Activated T-cell treated with anti-CD3 and anti-CD28 coated beads for 48 hours (primary cell): ENCODE measurements at regions not wholly inside any gene's neighbourhood (a gene's known extent, or its start where the extent isn't known, plus 50 kb on each side); places are given as distances from the start of the nearest gene placed in this dataset.

ENCODE experiments used
- DNase-seq: peaks from one replicate; pipeline ENCODE4 v3.0.0-alpha.2; 2020; ENCODE audit warnings: low read depth

- no peak for DNase-seq
Measured at GRCh38 chr2:173419506-173419905, 64.8 kb downstream of the CDCA7 start.

- DNase-seq = no peak
Measured at GRCh38 chr2:173424886-173425285, 70.2 kb downstream of the CDCA7 start.

- no peak for DNase-seq
Measured at GRCh38 chr2:173427887-173428668, 73.4 kb downstream of the CDCA7 start.

GRCh38 chr2:173431191-173431590, 76.5 kb downstream of the CDCA7 start:
- no peak for DNase-seq

GRCh38 chr2:173432049-173432754, 77.5 kb downstream of the CDCA7 start:
- DNase-seq = no peak

GRCh38 chr2:173434762-173435569, 80.3 kb downstream of the CDCA7 start:
- no peak for DNase-seq

- no peak for DNase-seq
Measured at GRCh38 chr2:173435574-173435973, 80.9 kb downstream of the CDCA7 start.

GRCh38 chr2:173436088-173436487, 81.4 kb downstream of the CDCA7 start:
- no peak for DNase-seq

- DNase-seq = no peak
Measured at GRCh38 chr2:173441222-173441621, 86.5 kb downstream of the CDCA7 start.

GRCh38 chr2:173442542-173442941, 87.9 kb downstream of the CDCA7 start:
- DNase-seq = no peak

- no peak for DNase-seq
Measured at GRCh38 chr2:173446722-173447121, 92.0 kb downstream of the CDCA7 start.

GRCh38 chr2:173448938-173449471, 94.3 kb downstream of the CDCA7 start:
- peak; percentile 51 for DNase-seq

GRCh38 chr2:173451118-173451517, 96.4 kb downstream of the CDCA7 start:
- DNase-seq = no peak

- no peak for DNase-seq
Measured at GRCh38 chr2:173451941-173452340, 97.3 kb downstream of the CDCA7 start.

- no peak for DNase-seq
Measured at GRCh38 chr2:173452416-173452815, 97.7 kb downstream of the CDCA7 start.

- DNase-seq = no peak
Measured at GRCh38 chr2:173456960-173457359, 102.3 kb downstream of the CDCA7 start.

GRCh38 chr2:173457366-173457765, 102.7 kb downstream of the CDCA7 start:
- no peak for DNase-seq

GRCh38 chr2:173458991-173459780, 104.5 kb downstream of the CDCA7 start:
- no peak for DNase-seq

GRCh38 chr2:173462892-173463840, 108.5 kb downstream of the CDCA7 start:
- DNase-seq = no peak

- DNase-seq = no peak
Measured at GRCh38 chr2:173463846-173464245, 109.2 kb downstream of the CDCA7 start.
